Upper lobe of left lung (tissue), 6 donors: ENCODE measurements at regions not wholly inside any gene's neighbourhood (a gene's known extent, or its start where the extent isn't known, plus 50 kb on each side); places are given as distances from the start of the nearest gene placed in this dataset.

ENCODE experiments used
- ATAC-seq, 2 donors: fragments of 200-7000 bp; cut with Tn5 transposase; one replicate each; pipeline ENCODE4 v1.9.1; 2022; ENCODE audit warnings: mild to moderate bottlenecking in 2 of 2, moderate library complexity in 2 of 2; ENCODE audit not compliant: low FRiP score in 2 of 2
- DNase-seq, 2 donors: peaks; one replicate each; pipeline ENCODE4 v3.0.0-alpha.2; 2019 to 2020
- H3K27ac ChIP-seq, 4 donors: fragments of 200-600 bp; sonication (generic); one replicate each; pipeline ENCODE4 v1.5.1; 2016 to 2019
- H3K27me3 ChIP-seq, 4 donors: fragments of 200-600 bp; sonication (generic); one replicate each; pipeline ENCODE4 v1.5.1; 2017 to 2019
- H3K36me3 ChIP-seq, 4 donors: fragments of 200-600 bp; sonication (generic); one replicate each; pipeline ENCODE4 v1.5.1; 2016 to 2019
- H3K4me1 ChIP-seq, 4 donors: fragments of 200-600 bp; sonication (generic); one replicate each; pipeline ENCODE4 v1.5.1; 2018 to 2019
- H3K4me3 ChIP-seq, 4 donors: fragments of 200-600 bp; sonication (generic); one replicate each; pipeline ENCODE4 v1.5.1; 2017 to 2019; ENCODE audit warnings: mild to moderate bottlenecking in 2 of 4, moderate library complexity in 1 of 4
- H3K9me3 ChIP-seq, 4 donors: fragments of 200-600 bp; sonication (generic); one replicate each; pipeline ENCODE4 v1.5.1; 2018 to 2019
- EP300 ChIP-seq, 4 donors: sonication (generic); formaldehyde crosslinking; IDR thresholded peaks; one replicate each; pipeline ENCODE4 v1.5.1; 2017; ENCODE audit warnings: antibody characterized with exemption in 4 of 4, control low read depth in 2 of 4
- POLR2A ChIP-seq, 4 donors: fragments of 450-650 bp; IDR thresholded peaks; one replicate each; pipeline ENCODE4 v1.5.1; 2016 to 2017; ENCODE audit warnings: antibody characterized with exemption in 4 of 4, mild to moderate bottlenecking in 2 of 4
- POLR2AphosphoS5 ChIP-seq, 2 donors: sonication (generic); formaldehyde crosslinking; IDR thresholded peaks; one replicate each; pipeline ENCODE4 v1.5.1; 2017; ENCODE audit warnings: antibody characterized with exemption in 2 of 2
- WGBS, 2 donors: methylation state at CpG; one replicate each; pipeline ENCODE4 v1.1.5; 2017 to 2018; 5-methylcytosine and 5-hydroxymethylcytosine counted together
- TF ChIP-seq, protein P1 (sequence below), 6 experiments: fragments of 450-650 bp in 4 of 6; fragments of 200-600 bp in 2 of 6; sonication (generic) in 2 of 6; IDR thresholded peaks; one replicate each; pipeline ENCODE4 v1.5.1; 2016 to 2019; ENCODE audit warnings: antibody characterized with exemption in 6 of 6
- donor health status: DM: no; HTN: no; CAD: no; lungs with moderate emphysema.
- donor health status: DM: no; HTN: yes; CAD: no; lungs with severe emphysema.

DNA sequence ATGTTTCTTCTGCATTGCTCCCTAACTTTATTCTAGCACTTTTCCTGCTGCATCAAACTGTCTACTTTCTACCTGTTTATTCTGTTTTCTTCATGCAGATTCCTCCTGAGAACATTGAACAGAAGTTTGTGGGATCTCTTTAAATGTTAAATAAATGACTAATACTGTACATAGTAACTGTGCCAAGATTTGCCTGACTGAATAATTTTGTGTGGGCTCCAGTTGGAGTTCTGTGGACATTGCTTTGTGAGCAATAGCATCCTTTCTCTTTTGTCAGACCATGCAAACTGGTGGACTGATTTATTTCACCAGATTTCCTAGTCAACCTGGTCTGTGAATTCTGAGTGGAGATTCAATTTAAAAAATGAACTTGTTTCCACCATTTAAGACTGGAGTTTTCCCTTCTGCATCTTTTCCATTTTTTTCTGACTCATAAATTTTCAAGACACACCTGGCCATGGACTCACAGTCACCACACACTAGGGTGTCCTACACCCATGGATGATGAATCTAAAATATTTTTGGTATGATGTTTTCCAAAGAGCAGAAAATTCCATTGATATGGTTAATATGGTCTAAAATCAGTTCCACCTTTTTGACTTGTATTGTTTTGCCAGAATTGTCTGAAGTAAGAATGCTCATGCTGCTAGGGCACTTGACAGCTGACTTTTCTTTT lies 140.7 kb upstream of the SPAG17 start:
- DNase-seq (no peak), ATAC-seq (no peak)
- H3K9me3 ChIP-seq = no peaks in the 10 kb centered on the region
- no peaks in the 10 kb centered on the region for H3K36me3 ChIP-seq
- no peak overlapping the region for H3K27ac ChIP-seq
- no peak overlapping the region for H3K4me3 ChIP-seq
- no peaks in the 10 kb centered on the region for H3K27me3 ChIP-seq
- TF ChIP-seq EP300 (IDR thresholded peaks at IDR 0.05) (no peak), POLR2A (IDR thresholded peaks at IDR 0.05) (no peak), POLR2AphosphoS5 (IDR thresholded peaks at IDR 0.05) (no peak)
- TF ChIP-seq, protein P1, sequence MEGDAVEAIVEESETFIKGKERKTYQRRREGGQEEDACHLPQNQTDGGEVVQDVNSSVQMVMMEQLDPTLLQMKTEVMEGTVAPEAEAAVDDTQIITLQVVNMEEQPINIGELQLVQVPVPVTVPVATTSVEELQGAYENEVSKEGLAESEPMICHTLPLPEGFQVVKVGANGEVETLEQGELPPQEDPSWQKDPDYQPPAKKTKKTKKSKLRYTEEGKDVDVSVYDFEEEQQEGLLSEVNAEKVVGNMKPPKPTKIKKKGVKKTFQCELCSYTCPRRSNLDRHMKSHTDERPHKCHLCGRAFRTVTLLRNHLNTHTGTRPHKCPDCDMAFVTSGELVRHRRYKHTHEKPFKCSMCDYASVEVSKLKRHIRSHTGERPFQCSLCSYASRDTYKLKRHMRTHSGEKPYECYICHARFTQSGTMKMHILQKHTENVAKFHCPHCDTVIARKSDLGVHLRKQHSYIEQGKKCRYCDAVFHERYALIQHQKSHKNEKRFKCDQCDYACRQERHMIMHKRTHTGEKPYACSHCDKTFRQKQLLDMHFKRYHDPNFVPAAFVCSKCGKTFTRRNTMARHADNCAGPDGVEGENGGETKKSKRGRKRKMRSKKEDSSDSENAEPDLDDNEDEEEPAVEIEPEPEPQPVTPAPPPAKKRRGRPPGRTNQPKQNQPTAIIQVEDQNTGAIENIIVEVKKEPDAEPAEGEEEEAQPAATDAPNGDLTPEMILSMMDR (IDR thresholded peaks at IDR 0.05) = no peak
- H3K4me1 ChIP-seq = no peaks in the 10 kb centered on the region

DNA sequence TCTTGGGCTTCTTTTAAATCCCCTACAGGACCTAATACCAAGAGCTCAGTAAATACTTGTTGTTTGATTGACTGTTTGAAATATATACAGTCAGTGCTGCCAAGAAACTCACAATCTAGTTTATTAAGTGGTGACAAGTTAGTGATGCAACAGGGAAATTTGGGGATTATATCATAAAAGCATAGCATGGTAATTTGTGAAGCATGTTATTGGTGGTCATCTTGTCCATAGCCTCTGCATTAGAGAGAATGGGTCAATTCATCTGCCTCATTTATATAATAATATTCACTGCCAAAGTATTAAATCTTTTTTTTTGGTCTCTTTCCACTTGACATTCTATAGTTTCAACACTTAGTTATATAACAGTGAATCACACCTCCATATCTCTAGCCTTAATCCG lies 138.2 kb upstream of the SPAG17 start:
- ATAC-seq = no peak
- Histone ChIP-seq H3K4me1 (no peaks in the 10 kb centered on the region), H3K36me3 (no peaks in the 10 kb centered on the region), H3K9me3 (no peaks in the 10 kb centered on the region), H3K27ac (no peak overlapping the region), H3K27me3 (no peaks in the 10 kb centered on the region), H3K4me3 (no peak overlapping the region)
- WGBS, 2 donors = 2 to 86% methylated on average over 1 of the region's 1 CpG
- no peak for TF ChIP-seq EP300 (IDR thresholded peaks at IDR 0.05)
- no peak for TF ChIP-seq POLR2A (IDR thresholded peaks at IDR 0.05)
- TF ChIP-seq POLR2AphosphoS5 (IDR thresholded peaks at IDR 0.05) = no peak
- TF ChIP-seq, protein P1 (IDR thresholded peaks at IDR 0.05) = no peak
- no peak for DNase-seq

DNA sequence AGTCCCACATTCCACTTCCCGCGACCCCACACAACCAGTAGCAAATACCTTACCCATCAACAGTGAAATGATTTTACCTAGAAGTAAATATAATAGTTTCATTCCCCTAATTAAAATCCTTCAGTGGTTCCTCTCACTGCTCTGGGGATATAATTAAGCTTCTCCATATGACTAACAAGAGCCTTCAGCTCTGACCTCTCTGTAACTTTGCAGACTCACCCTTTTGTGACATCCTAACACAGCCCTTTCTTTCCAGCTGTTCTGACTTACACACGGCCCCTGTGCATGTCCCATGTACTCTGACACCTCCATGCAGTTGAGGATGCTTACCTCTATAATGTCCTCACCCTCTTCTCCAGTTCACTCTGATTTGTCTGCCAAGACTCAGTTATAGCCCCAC lies 137.3 kb upstream of the SPAG17 start:
- H3K27me3 ChIP-seq = no peaks in the 10 kb centered on the region
- no peaks in the 10 kb centered on the region for H3K4me1 ChIP-seq
- peak in 1 of 2 donors; percentile 26 for ATAC-seq
- H3K4me3 ChIP-seq = no peak overlapping the region
- no peak for TF ChIP-seq EP300 (IDR thresholded peaks at IDR 0.05)
- no peak for TF ChIP-seq POLR2AphosphoS5 (IDR thresholded peaks at IDR 0.05)
- TF ChIP-seq POLR2A (IDR thresholded peaks at IDR 0.05) = no peak
- TF ChIP-seq, protein P1 (IDR thresholded peaks at IDR 0.05) = no peak
- no peak for DNase-seq
- H3K36me3 ChIP-seq = no peaks in the 10 kb centered on the region
- H3K27ac ChIP-seq = no peak overlapping the region
- no peaks in the 10 kb centered on the region for H3K9me3 ChIP-seq
- WGBS, 2 donors = 60 to 67% methylated on average over 3 of the region's 3 CpGs

DNA sequence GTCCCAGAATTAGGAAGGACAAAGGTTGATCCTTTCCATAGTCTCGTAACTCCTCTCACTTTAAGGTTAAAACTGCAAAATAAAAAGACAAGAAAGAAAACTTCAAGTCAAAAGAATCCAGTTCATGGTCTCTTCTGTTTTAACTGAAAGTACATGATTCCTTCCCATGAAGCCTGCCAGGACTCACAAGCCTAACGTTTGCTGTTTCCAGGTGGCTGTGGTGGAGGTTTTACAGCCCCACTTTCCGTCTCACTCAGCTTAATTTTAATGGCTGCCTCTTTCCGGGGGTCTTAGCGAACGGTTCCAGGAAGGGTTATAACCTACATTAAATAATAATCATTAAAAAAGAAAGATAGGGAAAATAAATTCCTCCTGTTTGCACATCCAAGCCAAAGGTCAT lies 136.8 kb upstream of the SPAG17 start:
- no peak for DNase-seq
- Histone ChIP-seq H3K36me3 (no peaks in the 10 kb centered on the region), H3K27me3 (no peaks in the 10 kb centered on the region), H3K4me3 (no peak overlapping the region), H3K4me1 (no peaks in the 10 kb centered on the region), H3K27ac (no peak overlapping the region), H3K9me3 (no peaks in the 10 kb centered on the region)
- 53 to 64% methylated on average over 6 of the region's 6 CpGs for WGBS, 2 donors
- ATAC-seq = no peak
- TF ChIP-seq POLR2AphosphoS5 (IDR thresholded peaks at IDR 0.05) (no peak), POLR2A (IDR thresholded peaks at IDR 0.05) (no peak), EP300 (IDR thresholded peaks at IDR 0.05) (no peak)
- TF ChIP-seq, protein P1 (IDR thresholded peaks at IDR 0.05) = no peak
